ENCODE measurements at regions not wholly inside any gene's neighbourhood (a gene's known extent, or its start where the extent isn't known, plus 50 kb on each side); places are given as distances from the start of the nearest gene placed in this dataset.

DNA sequence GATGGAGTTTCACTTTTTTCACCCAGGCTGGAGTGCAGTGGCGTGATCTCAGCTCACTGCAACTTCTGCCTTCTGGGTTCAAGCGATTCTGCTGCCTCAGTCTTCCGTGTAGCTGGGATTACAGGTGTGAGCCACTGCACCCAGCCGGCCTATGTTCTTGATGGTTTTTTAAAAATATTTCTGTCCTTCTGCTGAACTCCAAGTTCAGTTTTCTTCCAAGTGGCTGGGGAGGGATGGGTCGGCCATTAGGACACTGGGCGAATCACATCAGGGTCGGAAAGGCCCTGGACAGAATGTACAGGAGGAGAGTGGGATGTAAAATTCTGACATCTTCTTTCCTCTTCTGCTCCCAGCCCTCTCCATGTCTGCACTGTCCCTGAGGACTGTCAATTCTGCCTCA is 289.6 kb downstream of the PTPRU start:
- H3K4me3 ChIP-seq (ENCODE audit: low read length) = no peak overlapping the region
- TF ChIP-seq, protein P1, sequence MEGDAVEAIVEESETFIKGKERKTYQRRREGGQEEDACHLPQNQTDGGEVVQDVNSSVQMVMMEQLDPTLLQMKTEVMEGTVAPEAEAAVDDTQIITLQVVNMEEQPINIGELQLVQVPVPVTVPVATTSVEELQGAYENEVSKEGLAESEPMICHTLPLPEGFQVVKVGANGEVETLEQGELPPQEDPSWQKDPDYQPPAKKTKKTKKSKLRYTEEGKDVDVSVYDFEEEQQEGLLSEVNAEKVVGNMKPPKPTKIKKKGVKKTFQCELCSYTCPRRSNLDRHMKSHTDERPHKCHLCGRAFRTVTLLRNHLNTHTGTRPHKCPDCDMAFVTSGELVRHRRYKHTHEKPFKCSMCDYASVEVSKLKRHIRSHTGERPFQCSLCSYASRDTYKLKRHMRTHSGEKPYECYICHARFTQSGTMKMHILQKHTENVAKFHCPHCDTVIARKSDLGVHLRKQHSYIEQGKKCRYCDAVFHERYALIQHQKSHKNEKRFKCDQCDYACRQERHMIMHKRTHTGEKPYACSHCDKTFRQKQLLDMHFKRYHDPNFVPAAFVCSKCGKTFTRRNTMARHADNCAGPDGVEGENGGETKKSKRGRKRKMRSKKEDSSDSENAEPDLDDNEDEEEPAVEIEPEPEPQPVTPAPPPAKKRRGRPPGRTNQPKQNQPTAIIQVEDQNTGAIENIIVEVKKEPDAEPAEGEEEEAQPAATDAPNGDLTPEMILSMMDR (IDR thresholded peaks at IDR 0.05; ENCODE audit: insufficient read depth, low read depth, low read length, missing control alignments) = no peak
- DNase-seq (ENCODE audit: low read depth) = no peak

DNA sequence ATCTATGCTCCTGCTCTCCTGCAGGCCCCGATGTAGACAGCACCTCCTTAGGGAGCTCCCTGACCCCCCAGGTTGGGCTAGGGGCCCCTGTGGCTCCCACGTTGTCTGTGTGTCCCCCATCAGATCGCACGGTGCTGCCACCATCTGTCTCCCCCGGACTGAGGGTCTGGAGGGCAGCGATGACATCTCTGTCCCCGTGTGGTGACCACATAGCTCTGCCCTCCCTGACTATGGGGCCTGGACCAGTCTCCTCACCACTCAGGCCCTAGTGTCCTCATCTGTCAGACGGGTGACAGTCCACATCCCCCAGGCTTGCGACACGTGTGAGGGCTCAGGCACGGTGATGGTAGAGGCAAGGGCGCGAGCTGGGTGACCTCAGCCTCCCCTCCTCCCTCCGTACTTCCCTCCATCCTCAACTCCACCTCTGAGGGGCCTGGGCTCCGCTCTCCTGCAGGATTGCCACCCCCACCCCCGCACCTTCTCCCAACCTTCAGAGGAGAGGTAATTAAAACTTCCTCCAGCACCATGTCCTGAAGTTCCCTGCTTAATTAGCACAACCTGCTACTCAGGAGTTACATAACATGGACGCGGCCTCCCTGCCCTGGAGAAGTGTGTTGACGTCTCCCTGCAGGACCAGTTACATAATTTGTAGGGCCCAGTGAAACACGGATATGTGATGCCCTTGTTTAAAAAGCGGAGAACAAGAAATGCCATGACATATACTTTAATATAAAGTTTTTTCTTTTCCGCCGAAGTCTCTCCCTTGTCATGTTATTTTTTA is 288.2 kb downstream of the PTPRU start:
- DNase-seq (ENCODE audit: low read depth) = no peak
- H3K4me3 ChIP-seq (ENCODE audit: low read length) = no peak overlapping the region
- TF ChIP-seq, protein P1 (IDR thresholded peaks at IDR 0.05; ENCODE audit: insufficient read depth, low read depth, low read length, missing control alignments) = no peak

DNA sequence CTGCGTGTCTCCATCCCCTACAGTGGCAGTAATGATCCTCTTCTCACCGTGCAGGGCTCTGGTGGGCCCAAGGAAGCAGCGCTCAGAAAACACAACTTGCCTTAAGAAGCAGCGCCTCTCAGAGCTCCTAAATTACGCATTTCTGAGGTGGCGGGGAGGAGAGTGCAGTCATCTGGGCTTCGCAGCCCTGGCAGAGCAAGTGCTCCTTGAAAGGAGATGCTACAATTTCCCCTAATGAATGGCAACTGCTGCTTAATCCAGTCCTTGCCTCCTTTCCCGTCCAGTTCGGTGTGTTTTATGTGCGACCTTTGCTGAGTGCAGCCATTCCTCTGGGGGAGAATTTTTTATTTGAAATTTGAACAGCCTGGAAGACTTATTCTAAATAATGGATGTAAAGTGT is 287.3 kb downstream of the PTPRU start:
- TF ChIP-seq, protein P1 (IDR thresholded peaks at IDR 0.05; ENCODE audit: insufficient read depth, low read depth, low read length, missing control alignments) = no peak
- H3K4me3 ChIP-seq (ENCODE audit: low read length) = no peak overlapping the region
- DNase-seq (ENCODE audit: low read depth) = no peak

DNA sequence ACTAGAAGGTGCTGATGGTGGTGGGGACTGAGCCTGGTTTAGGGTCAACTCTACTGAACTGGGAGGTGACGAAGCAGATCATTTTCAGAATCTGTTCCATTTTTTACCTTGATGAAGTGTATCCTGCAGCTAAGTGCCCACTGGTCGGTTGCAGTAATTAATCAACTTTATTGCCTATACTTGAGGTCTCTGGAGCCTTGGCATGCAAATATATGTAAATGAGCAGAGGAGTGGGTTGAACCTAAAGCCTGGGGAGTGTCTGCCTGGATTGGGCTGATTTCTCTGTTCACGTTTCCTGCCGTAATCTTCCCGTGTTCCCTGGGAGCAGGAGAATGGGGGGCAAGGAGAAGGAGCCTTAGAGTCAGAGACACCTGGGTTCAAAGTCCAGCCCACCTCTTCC is 286.8 kb downstream of the PTPRU start:
- TF ChIP-seq, protein P1 (IDR thresholded peaks at IDR 0.05; ENCODE audit: insufficient read depth, low read depth, low read length, missing control alignments) = no peak
- no peak overlapping the region for H3K4me3 ChIP-seq (ENCODE audit: low read length)
- DNase-seq (ENCODE audit: low read depth) = no peak

DNA sequence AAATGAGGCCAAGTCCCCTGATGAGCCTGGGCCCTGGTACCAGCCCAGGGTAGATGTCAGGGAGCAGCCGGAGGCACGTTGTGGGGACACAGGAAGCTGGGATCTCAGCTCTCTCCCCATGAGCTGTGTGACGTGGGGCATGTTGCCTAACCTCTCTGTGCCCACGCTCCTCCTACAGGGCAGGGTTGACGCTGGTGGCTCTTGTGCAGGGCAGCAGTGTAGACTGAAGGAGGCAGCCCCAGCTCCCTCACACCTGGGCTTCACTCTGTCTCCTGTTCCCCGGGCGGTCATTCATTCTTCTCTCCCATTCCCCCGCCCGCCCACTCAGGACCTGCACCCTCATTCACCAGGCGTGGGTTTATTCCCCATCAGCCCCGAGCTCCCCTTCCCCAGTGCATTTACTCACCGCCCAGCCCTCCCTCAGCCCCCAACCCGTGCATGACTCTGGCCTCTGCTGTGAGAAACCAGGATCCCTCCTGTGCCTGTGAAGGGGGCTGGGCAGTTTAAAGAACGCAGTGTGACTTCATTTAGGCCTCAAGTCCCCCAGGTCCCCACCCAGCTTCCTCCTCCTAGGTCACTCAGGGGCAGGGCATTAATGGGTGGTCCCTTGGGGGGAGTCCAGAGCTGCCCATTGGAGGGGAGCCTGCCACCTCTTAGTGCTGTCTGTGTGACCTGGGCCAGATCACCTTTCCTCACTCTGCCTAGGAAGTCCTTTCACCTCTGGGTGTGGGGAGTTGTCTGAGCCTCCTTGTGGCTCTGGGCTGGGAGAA is 285.7 kb downstream of the PTPRU start:
- TF ChIP-seq, protein P1 (IDR thresholded peaks at IDR 0.05; ENCODE audit: insufficient read depth, low read depth, low read length, missing control alignments) = no peak
- H3K4me3 ChIP-seq (ENCODE audit: low read length) = no peak overlapping the region
- DNase-seq (ENCODE audit: low read depth) = no peak

DNA sequence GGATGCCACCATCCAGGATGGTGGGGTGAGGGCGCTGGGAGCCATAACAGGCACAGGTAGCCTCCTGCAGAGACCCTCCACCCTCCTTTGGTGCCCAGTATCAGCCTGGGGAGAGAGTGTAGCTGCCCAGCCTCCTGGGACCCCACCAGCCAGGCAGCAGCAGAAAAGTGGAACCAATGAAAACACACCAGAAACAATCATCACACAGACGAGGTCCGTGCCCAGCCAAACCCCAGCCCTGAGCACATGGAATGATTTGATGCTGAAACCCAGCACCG is 285.1 kb downstream of the PTPRU start:
- DNase-seq (ENCODE audit: low read depth) = no peak
- TF ChIP-seq, protein P1 (IDR thresholded peaks at IDR 0.05; ENCODE audit: insufficient read depth, low read depth, low read length, missing control alignments) = no peak
- no peak overlapping the region for H3K4me3 ChIP-seq (ENCODE audit: low read length)

All from epithelial cell of esophagus (primary cell).